Duodenal mucosa (tissue), 2 donors: ENCODE measurements at regions not wholly inside any gene's neighbourhood (a gene's known extent, or its start where the extent isn't known, plus 50 kb on each side); places are given as distances from the start of the nearest gene placed in this dataset.

Experiments
- H3K27ac ChIP-seq: one replicate; pipeline ENCODE4 v1.7.0; 2013; ENCODE audit warnings: low read depth, low read length
- H3K27me3 ChIP-seq, 2 donors: one replicate each; pipeline ENCODE4 v1.7.0; 2013; ENCODE audit warnings: low read length in 2 of 2, control low read depth in 1 of 2; ENCODE audit not compliant: insufficient read depth in 2 of 2, control insufficient read depth in 1 of 2
- H3K36me3 ChIP-seq, 2 donors: one replicate each; pipeline ENCODE4 v1.7.0; 2013; ENCODE audit warnings: low read length in 2 of 2, control low read depth in 1 of 2; ENCODE audit not compliant: insufficient read depth in 2 of 2, control insufficient read depth in 1 of 2
- H3K4me1 ChIP-seq, 2 donors: one replicate each; pipeline ENCODE4 v1.7.0; 2013; ENCODE audit warnings: low read length in 2 of 2, control low read depth in 1 of 2; ENCODE audit not compliant: insufficient read depth in 2 of 2, control insufficient read depth in 1 of 2
- H3K4me3 ChIP-seq, 2 donors: one replicate each; pipeline ENCODE4 v1.7.0; 2013; ENCODE audit warnings: low read length in 2 of 2, low read depth in 1 of 2
- H3K9ac ChIP-seq, 2 donors: one replicate each; pipeline ENCODE4 v1.7.0; 2013; ENCODE audit warnings: low read length in 2 of 2, low read depth in 1 of 2
- H3K9me3 ChIP-seq, 2 donors: one replicate each; pipeline ENCODE4 v1.7.0; 2013; ENCODE audit warnings: low read length in 2 of 2, control low read depth in 1 of 2; ENCODE audit not compliant: control insufficient read depth in 1 of 2

GRCh38 chr10:6756716-6757115 lies 176.6 kb upstream of the PRKCQ start:
- no peaks in the 10 kb centered on the region for H3K9me3 ChIP-seq
- H3K27me3 ChIP-seq, result no peaks in the 10 kb centered on the region
- no peak overlapping the region for H3K4me3 ChIP-seq
- no peak overlapping the region for H3K27ac ChIP-seq
- no peaks in the 10 kb centered on the region for H3K4me1 ChIP-seq
- H3K9ac ChIP-seq, result no peak overlapping the region
- no peaks in the 10 kb centered on the region for H3K36me3 ChIP-seq

GRCh38 chr10:6755781-6756460 lies 175.8 kb upstream of the PRKCQ start:
- Histone ChIP-seq H3K27ac (no peak overlapping the region), H3K27me3 (no peaks in the 10 kb centered on the region), H3K9me3 (no peaks in the 10 kb centered on the region), H3K36me3 (no peaks in the 10 kb centered on the region), H3K4me3 (no peak overlapping the region), H3K4me1 (no peaks in the 10 kb centered on the region), H3K9ac (no peak overlapping the region)

- H3K9ac ChIP-seq, result no peak overlapping the region
- no peak overlapping the region for H3K27ac ChIP-seq
- no peaks in the 10 kb centered on the region for H3K27me3 ChIP-seq
- no peaks in the 10 kb centered on the region for H3K36me3 ChIP-seq
- no peaks in the 10 kb centered on the region for H3K4me1 ChIP-seq
- no peak overlapping the region for H3K4me3 ChIP-seq
- no peaks in the 10 kb centered on the region for H3K9me3 ChIP-seq
These were observed 173.6 kb upstream of the PRKCQ start for GRCh38 chr10:6753644-6754043.

DNA sequence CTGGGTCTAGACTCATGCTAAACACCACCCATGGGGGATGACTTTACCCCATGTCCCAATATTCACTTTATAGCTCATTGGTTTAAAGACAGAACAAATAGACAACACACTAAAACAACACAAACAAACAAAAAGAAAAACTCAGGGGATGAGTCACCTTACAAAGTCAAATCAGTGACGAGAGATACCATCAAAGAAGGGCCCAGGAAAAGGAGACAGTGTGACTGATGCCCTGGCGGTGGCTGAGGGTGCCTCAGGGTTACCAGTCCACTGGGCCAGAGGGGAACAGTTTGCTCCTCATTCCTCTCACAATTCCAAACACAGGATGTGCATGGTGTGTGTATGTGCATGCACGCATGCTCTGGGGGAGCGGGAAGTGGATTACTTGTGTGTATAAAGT lies 171.3 kb upstream of the PRKCQ start:
- H3K27ac ChIP-seq, result no peak overlapping the region
- H3K4me3 ChIP-seq, result no peak overlapping the region
- no peak overlapping the region for H3K9ac ChIP-seq
- H3K36me3 ChIP-seq, result no peaks in the 10 kb centered on the region
- H3K9me3 ChIP-seq, result no peaks in the 10 kb centered on the region
- no peaks in the 10 kb centered on the region for H3K4me1 ChIP-seq
- no peaks in the 10 kb centered on the region for H3K27me3 ChIP-seq

DNA sequence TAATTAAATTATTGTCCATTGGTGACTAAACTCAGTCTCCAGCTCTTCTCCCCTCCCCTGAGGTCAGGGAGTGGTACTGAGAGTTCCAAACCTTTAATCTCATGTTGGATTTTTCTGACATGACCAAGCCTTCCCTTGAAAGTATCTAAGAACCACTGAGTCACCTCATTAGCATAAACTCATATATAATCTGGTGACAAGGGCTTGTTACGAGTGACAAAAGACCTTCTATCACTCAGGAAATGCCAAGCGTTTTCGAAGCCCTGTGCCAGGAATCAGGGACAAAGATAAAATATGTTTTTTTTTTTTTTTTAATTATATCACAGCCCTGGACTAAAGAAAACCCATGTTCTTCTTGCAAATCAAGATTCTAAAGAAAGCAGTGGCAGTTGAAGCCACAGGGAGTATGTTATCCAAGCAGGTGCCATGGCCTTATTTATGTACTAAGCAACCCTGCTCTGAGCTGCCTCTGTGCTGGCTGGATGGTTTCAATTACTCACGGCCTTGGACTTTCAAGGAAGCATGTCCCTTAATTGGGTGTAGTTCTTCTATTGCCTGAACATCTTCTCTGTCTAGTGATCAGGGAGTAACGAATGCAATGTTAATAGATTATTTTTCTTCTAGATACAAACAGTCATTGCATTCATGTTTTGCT lies 169.0 kb upstream of the PRKCQ start:
- H3K36me3 ChIP-seq, result no peaks in the 10 kb centered on the region
- no peaks in the 10 kb centered on the region for H3K27me3 ChIP-seq
- no peaks in the 10 kb centered on the region for H3K9me3 ChIP-seq
- no peaks in the 10 kb centered on the region for H3K4me1 ChIP-seq
- no peak overlapping the region for H3K4me3 ChIP-seq
- no peak overlapping the region for H3K27ac ChIP-seq
- no peak overlapping the region for H3K9ac ChIP-seq

- Histone ChIP-seq H3K9me3 (no peaks in the 10 kb centered on the region), H3K4me1 (no peaks in the 10 kb centered on the region), H3K4me3 (no peak overlapping the region), H3K9ac (no peak overlapping the region), H3K27me3 (no peaks in the 10 kb centered on the region), H3K36me3 (no peaks in the 10 kb centered on the region), H3K27ac (no peak overlapping the region)
These were observed 168.0 kb upstream of the PRKCQ start for GRCh38 chr10:6748029-6748428.

DNA sequence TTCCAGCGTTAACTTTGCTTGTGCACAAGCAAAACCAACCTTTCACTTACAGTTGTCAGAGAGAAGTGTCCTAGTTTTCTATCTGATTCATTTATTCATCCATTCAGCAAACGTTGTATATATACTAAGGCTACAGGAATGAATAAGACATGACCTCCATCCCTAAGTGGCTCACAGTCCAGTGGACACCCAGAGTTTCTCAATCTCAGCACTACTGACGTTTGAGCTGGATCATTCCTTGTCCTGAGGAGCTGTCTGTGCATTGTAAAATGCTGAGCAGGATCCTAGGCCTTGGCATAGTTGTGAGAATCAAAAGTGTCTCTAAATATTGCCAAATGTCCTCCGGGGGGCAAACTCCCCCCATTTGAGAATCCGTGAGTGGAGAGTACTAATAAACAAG lies 166.7 kb upstream of the PRKCQ start:
- Histone ChIP-seq H3K27me3 (no peaks in the 10 kb centered on the region), H3K27ac (no peak overlapping the region), H3K36me3 (no peaks in the 10 kb centered on the region), H3K9ac (no peak overlapping the region), H3K4me3 (no peak overlapping the region), H3K4me1 (no peaks in the 10 kb centered on the region), H3K9me3 (no peaks in the 10 kb centered on the region)

DNA sequence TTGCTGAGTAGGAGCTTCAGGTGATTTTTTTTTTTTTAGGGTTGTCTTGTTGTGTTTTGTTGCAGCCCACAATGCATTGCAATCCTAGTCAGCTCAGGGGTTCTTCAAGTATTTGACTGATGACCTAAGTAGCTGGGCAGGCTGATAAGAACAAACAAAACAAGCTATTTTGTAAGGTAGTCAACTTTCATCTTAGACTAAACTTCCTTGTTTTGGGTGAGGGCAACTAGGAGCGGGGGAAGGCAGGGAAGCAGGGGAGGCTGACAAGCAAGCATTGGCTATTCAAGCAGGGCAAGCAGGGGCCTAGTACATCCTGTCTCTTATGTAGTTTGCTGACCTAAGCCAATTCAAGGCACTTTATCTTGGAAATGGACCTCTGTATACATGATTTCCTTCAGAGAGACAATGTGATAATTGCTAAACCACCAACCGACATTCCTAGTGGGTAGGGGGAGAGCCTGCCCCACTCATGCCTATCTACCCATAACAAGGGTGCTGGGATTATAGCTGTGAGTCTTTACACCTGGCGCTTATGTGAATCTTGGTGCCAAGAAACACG lies 163.3 kb upstream of the PRKCQ start:
- no peak overlapping the region for H3K27ac ChIP-seq
- no peaks in the 10 kb centered on the region for H3K9me3 ChIP-seq
- no peak overlapping the region for H3K9ac ChIP-seq
- no peaks in the 10 kb centered on the region for H3K27me3 ChIP-seq
- H3K36me3 ChIP-seq, result no peaks in the 10 kb centered on the region
- no peak overlapping the region for H3K4me3 ChIP-seq
- no peaks in the 10 kb centered on the region for H3K4me1 ChIP-seq

DNA sequence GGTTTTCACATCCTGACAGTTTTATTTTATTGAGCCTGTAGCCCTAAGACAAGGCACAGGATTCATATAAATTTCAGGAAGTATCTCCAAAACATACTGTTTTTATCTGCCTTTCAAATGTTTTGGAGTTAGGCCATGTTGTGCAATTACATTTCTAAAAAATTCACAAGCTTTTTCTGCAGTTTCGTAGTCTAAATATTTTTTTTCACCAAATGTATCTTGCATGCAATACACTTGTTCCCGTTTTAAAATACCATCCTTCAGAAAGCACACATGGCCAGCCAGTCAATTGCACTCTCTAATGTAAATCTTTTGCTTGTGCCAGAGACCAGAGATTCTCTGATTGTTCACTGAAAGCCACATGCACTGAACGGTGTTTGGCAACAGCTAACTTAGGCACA lies 161.5 kb upstream of the PRKCQ start:
- H3K27ac ChIP-seq, result no peak overlapping the region
- H3K9ac ChIP-seq, result no peak overlapping the region
- no peak overlapping the region for H3K4me3 ChIP-seq
- H3K27me3 ChIP-seq, result no peaks in the 10 kb centered on the region
- H3K9me3 ChIP-seq, result no peaks in the 10 kb centered on the region
- H3K4me1 ChIP-seq, result no peaks in the 10 kb centered on the region
- H3K36me3 ChIP-seq, result no peaks in the 10 kb centered on the region

GRCh38 chr10:6739530-6740174 lies 159.6 kb upstream of the PRKCQ start:
- Histone ChIP-seq H3K4me1 (no peaks in the 10 kb centered on the region), H3K4me3 (no peak overlapping the region), H3K27ac (no peak overlapping the region), H3K27me3 (peaks cover 0 to 3% of the 10 kb centered on the region in 2 donors), H3K9ac (no peak overlapping the region), H3K36me3 (no peaks in the 10 kb centered on the region), H3K9me3 (no peaks in the 10 kb centered on the region)
